Lower lobe of right lung (tissue), 2 donors: ENCODE measurements at regions not wholly inside any gene's neighbourhood (a gene's known extent, or its start where the extent isn't known, plus 50 kb on each side); places are given as distances from the start of the nearest gene placed in this dataset.

Source experiments
- ATAC-seq, 2 donors: fragments of 200-7000 bp; cut with Tn5 transposase; one replicate each; pipeline ENCODE4 v1.9.1; 2020 to 2022; ENCODE audit warnings: mild to moderate bottlenecking in 2 of 2, moderate library complexity in 2 of 2
- DNase-seq: peaks from one replicate; pipeline ENCODE4 v3.0.0-alpha.2; 2020
- H3K27ac ChIP-seq: fragments of 200-600 bp; one replicate; pipeline ENCODE4 v1.8.0; 2022
- H3K27me3 ChIP-seq: fragments of 200-600 bp; one replicate; pipeline ENCODE4 v1.8.0; 2022; ENCODE audit warnings: low read depth
- H3K36me3 ChIP-seq: fragments of 200-600 bp; one replicate; pipeline ENCODE4 v1.8.0; 2022; ENCODE audit warnings: mild to moderate bottlenecking
- H3K4me1 ChIP-seq: fragments of 200-600 bp; one replicate; pipeline ENCODE4 v1.8.0; 2022
- H3K4me3 ChIP-seq: fragments of 200-600 bp; one replicate; pipeline ENCODE4 v1.8.0; 2022; ENCODE audit warnings: mild to moderate bottlenecking
- H3K9me3 ChIP-seq: fragments of 200-600 bp; one replicate; pipeline ENCODE4 v1.8.0; 2022
- CTCF ChIP-seq: fragments of 200-600 bp; IDR thresholded peaks from one replicate; pipeline ENCODE4 v1.8.0; 2022; ENCODE audit warnings: antibody characterized with exemption, mild to moderate bottlenecking
- intact Hi-C: fragments of 100-400 bp; cut with DNase I; formaldehyde crosslinking; loops from one replicate; pipeline ENCODE4 v1.11.0; 2022
- donor health status: DM: no; HTN: yes; CAD: no; lungs with severe emphysema.

GRCh38 chr5:53257806-53258373, 148.3 kb upstream of the MOCS2 start:
- no peak for TF ChIP-seq CTCF
- no peak for DNase-seq
- Histone ChIP-seq H3K4me1 (no peaks in the 10 kb centered on the region), H3K9me3 (no peaks in the 10 kb centered on the region), H3K27me3 (no peaks in the 10 kb centered on the region), H3K36me3 (no peaks in the 10 kb centered on the region), H3K4me3 (no peak overlapping the region), H3K27ac (no peak overlapping the region)
- no peak for ATAC-seq
- intact Hi-C loops = no loop called here

- DNase-seq (no peak), ATAC-seq (no peak)
- no peak for TF ChIP-seq CTCF
- H3K27me3 ChIP-seq = no peaks in the 10 kb centered on the region
- H3K4me3 ChIP-seq = no peak overlapping the region
- intact Hi-C loops = no loop called here
- H3K27ac ChIP-seq = no peak overlapping the region
- H3K36me3 ChIP-seq = no peaks in the 10 kb centered on the region
- H3K4me1 ChIP-seq = no peaks in the 10 kb centered on the region
- no peaks in the 10 kb centered on the region for H3K9me3 ChIP-seq
Observed at GRCh38 chr5:53259176-53259575, 149.6 kb upstream of the MOCS2 start.

- no peaks in the 10 kb centered on the region for H3K9me3 ChIP-seq
- no peak overlapping the region for H3K4me3 ChIP-seq
- H3K27ac ChIP-seq = no peak overlapping the region
- DNase-seq (no peak), ATAC-seq (no peak)
- H3K27me3 ChIP-seq = no peaks in the 10 kb centered on the region
- no peaks in the 10 kb centered on the region for H3K36me3 ChIP-seq
- TF ChIP-seq CTCF = no peak
- no peaks in the 10 kb centered on the region for H3K4me1 ChIP-seq
- intact Hi-C loops = no loop called here
Observed at GRCh38 chr5:53260446-53260845, 150.9 kb upstream of the MOCS2 start.

GRCh38 chr5:53261245-53261644, 151.7 kb upstream of the MOCS2 start:
- TF ChIP-seq CTCF = no peak
- Histone ChIP-seq H3K9me3 (no peaks in the 10 kb centered on the region), H3K36me3 (no peaks in the 10 kb centered on the region), H3K4me3 (no peak overlapping the region), H3K27me3 (no peaks in the 10 kb centered on the region), H3K4me1 (no peaks in the 10 kb centered on the region), H3K27ac (no peak overlapping the region)
- DNase-seq (no peak), ATAC-seq (no peak)
- intact Hi-C loops = no loop called here

GRCh38 chr5:53262348-53262970, 152.9 kb upstream of the MOCS2 start:
- H3K9me3 ChIP-seq = no peaks in the 10 kb centered on the region
- peak; percentile 36 for TF ChIP-seq CTCF
- DNase-seq (no peak), ATAC-seq (peak in 1 of 2 donors; percentile 68)
- H3K27me3 ChIP-seq = no peaks in the 10 kb centered on the region
- intact Hi-C loops = no loop called here
- H3K36me3 ChIP-seq = no peaks in the 10 kb centered on the region
- no peak overlapping the region for H3K4me3 ChIP-seq
- no peak overlapping the region for H3K27ac ChIP-seq
- no peaks in the 10 kb centered on the region for H3K4me1 ChIP-seq
